WTC11 (cell line): ENCODE measurements at regions not wholly inside any gene's neighbourhood (a gene's known extent, or its start where the extent isn't known, plus 50 kb on each side); places are given as distances from the start of the nearest gene placed in this dataset.

ENCODE experiments used
- ATAC-seq: fragments of 200-7000 bp; cut with Tn5 transposase; 2 replicates; pipeline ENCODE4 v1.10.0; 2021; ENCODE audit warnings: mild to moderate bottlenecking, moderate library complexity
- CTCF ChIA-PET: fragments of 300-600 bp; sonication (Branson Sonifier 250); formaldehyde crosslinking; loops from one replicate; lab custom pipeline; 2021; ENCODE audit warnings: antibody characterized with exemption; lab: Charles Lee
- POLR2A ChIA-PET: fragments of 350-600 bp; sonication (Branson Sonifier 250); formaldehyde crosslinking; loops from one replicate; lab custom pipeline; 2021; ENCODE audit warnings: antibody characterized with exemption; lab: Charles Lee
- DNase-seq: peaks from one replicate; pipeline ENCODE4 v3.0.0; 2021; ENCODE audit warnings: low spot score
- H3K27ac Mint-ChIP-seq: 2 replicates; pipeline ENCODE4 v1.8.0; 2021; ENCODE audit warnings: mixed read lengths
- H3K27me3 Mint-ChIP-seq: 2 replicates; pipeline ENCODE4 v1.8.0; 2021; ENCODE audit warnings: low read depth, mild to moderate bottlenecking, moderate library complexity, mixed read lengths
- H3K36me3 Mint-ChIP-seq: 2 replicates; pipeline ENCODE4 v1.8.0; 2021; ENCODE audit warnings: mixed read lengths
- H3K4me1 Mint-ChIP-seq: 2 replicates; pipeline ENCODE4 v1.8.0; 2022; ENCODE audit warnings: mixed read lengths
- H3K4me3 Mint-ChIP-seq: 2 replicates; pipeline ENCODE4 v1.8.0; 2021; ENCODE audit warnings: mild to moderate bottlenecking, moderate library complexity, mixed read lengths
- H3K9me3 Mint-ChIP-seq: 2 replicates; pipeline ENCODE4 v1.8.0; 2021; ENCODE audit warnings: mixed read lengths
- AR ChIP-seq: fragments of 250-450 bp; sonication (Bioruptor Pico); IDR thresholded peaks from 2 replicates; pipeline ENCODE4 v1.9.0; 2021; ENCODE audit warnings: mild to moderate bottlenecking
- E2F1 ChIP-seq: sonication (generic); formaldehyde crosslinking; IDR thresholded peaks from 2 replicates; pipeline ENCODE4 v1.8.0; 2022; ENCODE audit warnings: mild to moderate bottlenecking, missing genetic modification reagents
- FOXP1 ChIP-seq: sonication (generic); formaldehyde crosslinking; IDR thresholded peaks from 2 replicates; pipeline ENCODE4 v1.8.0; 2022; ENCODE audit warnings: missing genetic modification reagents, mild to moderate bottlenecking, moderate library complexity, borderline replicate concordance
- GABPB1 ChIP-seq: sonication (generic); formaldehyde crosslinking; IDR thresholded peaks from 2 replicates; pipeline ENCODE4 v1.8.1; 2023; ENCODE audit warnings: mild to moderate bottlenecking, missing genetic modification reagents
- IRF2 ChIP-seq: sonication (generic); formaldehyde crosslinking; IDR thresholded peaks from 2 replicates; pipeline ENCODE4 v1.8.0; 2022; ENCODE audit warnings: low read depth, missing genetic modification reagents, borderline replicate concordance
- JAZF1 ChIP-seq: fragments of 250-450 bp; sonication (Bioruptor Pico); IDR thresholded peaks from 2 replicates; pipeline ENCODE4 v1.9.0; 2021; ENCODE audit warnings: moderate library complexity, mild to moderate bottlenecking, inconsistent platforms
- KAT7 ChIP-seq: sonication (generic); formaldehyde crosslinking; IDR thresholded peaks from 2 replicates; pipeline ENCODE4 v1.8.1; 2023; ENCODE audit warnings: missing genetic modification reagents, mild to moderate bottlenecking, borderline replicate concordance
- MXD4 ChIP-seq: fragments of 250-450 bp; sonication (Bioruptor Pico); IDR thresholded peaks from 2 replicates; pipeline ENCODE4 v1.8.0; 2021; ENCODE audit warnings: mild to moderate bottlenecking, moderate library complexity, borderline replicate concordance
- NFE2L1 ChIP-seq: sonication (generic); formaldehyde crosslinking; IDR thresholded peaks from 2 replicates; pipeline ENCODE4 v1.8.1; 2023; ENCODE audit warnings: missing genetic modification reagents
- NFYB ChIP-seq: sonication (generic); formaldehyde crosslinking; conservative IDR thresholded peaks from 2 replicates; pipeline ENCODE4 v1.8.0; 2022; ENCODE audit warnings: low read depth, missing genetic modification reagents
- NR2C2 ChIP-seq: sonication (generic); formaldehyde crosslinking; IDR thresholded peaks from 2 replicates; pipeline ENCODE4 v1.8.0; 2022; ENCODE audit warnings: mild to moderate bottlenecking, missing genetic modification reagents
- PRDM15 ChIP-seq: sonication (generic); formaldehyde crosslinking; IDR thresholded peaks from 2 replicates; pipeline ENCODE4 v1.8.0; 2022; ENCODE audit warnings: missing genetic modification reagents
- RELA ChIP-seq: sonication (generic); formaldehyde crosslinking; IDR thresholded peaks from 2 replicates; pipeline ENCODE4 v1.8.1; 2022; ENCODE audit warnings: missing genetic modification reagents, mild to moderate bottlenecking, borderline replicate concordance
- RORB ChIP-seq: fragments of 250-450 bp; sonication (Bioruptor Pico); IDR thresholded peaks from 2 replicates; pipeline ENCODE4 v1.9.0; 2021; ENCODE audit warnings: mild to moderate bottlenecking
- STAT6 ChIP-seq: sonication (generic); formaldehyde crosslinking; conservative IDR thresholded peaks from 2 replicates; pipeline ENCODE4 v1.8.1; 2023; ENCODE audit warnings: mild to moderate bottlenecking, low read depth, missing genetic modification reagents, moderate library complexity
- TEAD1 ChIP-seq: sonication (generic); formaldehyde crosslinking; IDR thresholded peaks from 2 replicates; pipeline ENCODE4 v1.8.0; 2022; ENCODE audit warnings: mild to moderate bottlenecking, missing genetic modification reagents
- TEAD4 ChIP-seq: sonication (generic); formaldehyde crosslinking; IDR thresholded peaks from 2 replicates; pipeline ENCODE4 v1.8.0; 2022; ENCODE audit warnings: mild to moderate bottlenecking, missing genetic modification reagents
- ZNF281 ChIP-seq: sonication (generic); formaldehyde crosslinking; IDR thresholded peaks from 2 replicates; pipeline ENCODE4 v1.8.0; 2023; ENCODE audit warnings: mild to moderate bottlenecking, missing genetic modification reagents
- ZNF425 ChIP-seq: fragments of 250-450 bp; sonication (Bioruptor Pico); conservative IDR thresholded peaks from 2 replicates; pipeline ENCODE4 v1.9.0; 2021; ENCODE audit warnings: mild to moderate bottlenecking

GRCh38 chr4:107349266-107349665 is 313.2 kb upstream of the DKK2 start:
- TF ChIP-seq RELA (CRISPR knock-in tag) (no peak), TEAD4 (CRISPR knock-in tag) (no peak), NFE2L1 (CRISPR knock-in tag) (no peak), MXD4 (CRISPR knock-in tag) (no peak), ZNF281 (CRISPR knock-in tag) (no peak), KAT7 (CRISPR knock-in tag) (no peak), FOXP1 (CRISPR knock-in tag) (no peak), NR2C2 (CRISPR knock-in tag) (no peak)
- ChIA-PET POLR2A (no interaction called here), CTCF (no interaction called here)
- peak overlapping the region; percentile 9; the same call in 1 of the 2 replicates for H3K27ac Mint-ChIP-seq
- peaks cover 25% of the 10 kb centered on the region for H3K9me3 Mint-ChIP-seq
- DNase-seq = peak; percentile 28
- no peaks in the 10 kb centered on the region; the same call in 1 of the 2 replicates for H3K27me3 Mint-ChIP-seq
- peaks cover 28% of the 10 kb centered on the region for H3K4me1 Mint-ChIP-seq
- peaks cover 18% of the 10 kb centered on the region for H3K36me3 Mint-ChIP-seq
- H3K4me3 Mint-ChIP-seq = peak overlapping the region; percentile 13
- peak; percentile 90 for ATAC-seq

GRCh38 chr4:107348188-107349050 is 312.3 kb upstream of the DKK2 start:
- Mint-ChIP-seq H3K27me3 (no peaks in the 10 kb centered on the region), H3K9me3 (peaks cover 18% of the 10 kb centered on the region), H3K36me3 (peaks cover 10% of the 10 kb centered on the region), H3K27ac (peak overlapping the region; percentile 30; the same call in 1 of the 2 replicates), H3K4me1 (peaks cover 28% of the 10 kb centered on the region), H3K4me3 (no peak overlapping the region)
- DNase-seq (no peak), ATAC-seq (peak; percentile 28; the same call in 1 of the 2 replicates)
- ChIA-PET CTCF (no interaction called here), POLR2A (no interaction called here)
- TF ChIP-seq AR (CRISPR knock-in tag) (no peak), NFYB (CRISPR knock-in tag) (no peak), TEAD1 (no peak), RORB (CRISPR knock-in tag) (no peak), PRDM15 (CRISPR knock-in tag) (no peak), E2F1 (CRISPR knock-in tag) (no peak), ZNF425 (CRISPR knock-in tag) (no peak), STAT6 (CRISPR knock-in tag) (no peak), GABPB1 (no peak), JAZF1 (no peak), IRF2 (CRISPR knock-in tag) (no peak)
